RKO (cell line): ENCODE measurements at regions not wholly inside any gene's neighbourhood (a gene's known extent, or its start where the extent isn't known, plus 50 kb on each side); places are given as distances from the start of the nearest gene placed in this dataset.

Experiments
- DNase-seq: peaks from one replicate; pipeline ENCODE4 v3.0.0-alpha.2; 2016; ENCODE audit warnings: low spot score

- DNase-seq: no peak
These were observed 53.4 kb downstream of the RPLP1 start for GRCh38 chr15:69505956-69506556.

- no peak for DNase-seq
These were observed 56.0 kb downstream of the RPLP1 start for GRCh38 chr15:69508659-69509058.

- DNase-seq: peak; percentile 7
These were observed 56.5 kb downstream of the RPLP1 start for GRCh38 chr15:69509131-69509530.

- DNase-seq: no peak
These were observed 57.9 kb downstream of the RPLP1 start for GRCh38 chr15:69510556-69510955.

- DNase-seq: no peak
These were observed 58.4 kb downstream of the RPLP1 start for GRCh38 chr15:69511015-69511414.

- DNase-seq: no peak
These were observed 59.2 kb downstream of the RPLP1 start for GRCh38 chr15:69511716-69512340.

GRCh38 chr15:69513450-69513960 lies 60.9 kb downstream of the RPLP1 start:
- DNase-seq: no peak

- DNase-seq: no peak
These were observed 61.4 kb downstream of the RPLP1 start for GRCh38 chr15:69513986-69514385.

GRCh38 chr15:69515508-69515907 lies 62.9 kb downstream of the RPLP1 start:
- no peak for DNase-seq

- no peak for DNase-seq
These were observed 63.3 kb downstream of the RPLP1 start for GRCh38 chr15:69515926-69516325.

GRCh38 chr15:69517052-69517451 lies 64.4 kb downstream of the RPLP1 start:
- no peak for DNase-seq

GRCh38 chr15:69518806-69519205 lies 66.2 kb downstream of the RPLP1 start:
- no peak for DNase-seq

- DNase-seq: no peak
These were observed 67.4 kb downstream of the RPLP1 start for GRCh38 chr15:69520067-69520466.

GRCh38 chr15:69522361-69522760 lies 69.7 kb downstream of the RPLP1 start:
- no peak for DNase-seq

- DNase-seq: peak; percentile 37
These were observed 70.7 kb downstream of the RPLP1 start for GRCh38 chr15:69523010-69524001.

GRCh38 chr15:69524296-69524695 lies 71.7 kb downstream of the RPLP1 start:
- no peak for DNase-seq

GRCh38 chr15:69524814-69525213 lies 72.2 kb downstream of the RPLP1 start:
- no peak for DNase-seq

GRCh38 chr15:69525543-69525942 lies 72.9 kb downstream of the RPLP1 start:
- DNase-seq: no peak

- peak; percentile 5 for DNase-seq
These were observed 73.8 kb downstream of the RPLP1 start for GRCh38 chr15:69526081-69527061.

- DNase-seq: no peak
These were observed 76.5 kb downstream of the RPLP1 start for GRCh38 chr15:69529141-69529540.

- no peak for DNase-seq
These were observed 77.5 kb downstream of the RPLP1 start for GRCh38 chr15:69529961-69530633.
